Epithelial cell of esophagus (primary cell): ENCODE measurements at regions not wholly inside any gene's neighbourhood (a gene's known extent, or its start where the extent isn't known, plus 50 kb on each side); places are given as distances from the start of the nearest gene placed in this dataset.
"Not testable (repeated sequence)": the region's sequence is repeated elsewhere in the genome, so short reads cannot be mapped to it uniquely, and the experiment has no call there.

Experiments used
- DNase-seq: peaks from one replicate; pipeline ENCODE4 v3.0.0; 2010; ENCODE audit warnings: low read depth
- H3K4me3 ChIP-seq: 2 replicates; pipeline ENCODE4 v1.5.1; 2011; ENCODE audit warnings: mild to moderate bottlenecking, low read length, control low read depth
- TF ChIP-seq, protein P1 (sequence below): IDR thresholded peaks from 2 replicates; pipeline ENCODE4 v1.5.1; 2011; ENCODE audit warnings: low read depth, mild to moderate bottlenecking, low read length, control low read depth, inconsistent platforms; ENCODE audit not compliant: insufficient read depth; ENCODE audit errors: missing control alignments

DNA sequence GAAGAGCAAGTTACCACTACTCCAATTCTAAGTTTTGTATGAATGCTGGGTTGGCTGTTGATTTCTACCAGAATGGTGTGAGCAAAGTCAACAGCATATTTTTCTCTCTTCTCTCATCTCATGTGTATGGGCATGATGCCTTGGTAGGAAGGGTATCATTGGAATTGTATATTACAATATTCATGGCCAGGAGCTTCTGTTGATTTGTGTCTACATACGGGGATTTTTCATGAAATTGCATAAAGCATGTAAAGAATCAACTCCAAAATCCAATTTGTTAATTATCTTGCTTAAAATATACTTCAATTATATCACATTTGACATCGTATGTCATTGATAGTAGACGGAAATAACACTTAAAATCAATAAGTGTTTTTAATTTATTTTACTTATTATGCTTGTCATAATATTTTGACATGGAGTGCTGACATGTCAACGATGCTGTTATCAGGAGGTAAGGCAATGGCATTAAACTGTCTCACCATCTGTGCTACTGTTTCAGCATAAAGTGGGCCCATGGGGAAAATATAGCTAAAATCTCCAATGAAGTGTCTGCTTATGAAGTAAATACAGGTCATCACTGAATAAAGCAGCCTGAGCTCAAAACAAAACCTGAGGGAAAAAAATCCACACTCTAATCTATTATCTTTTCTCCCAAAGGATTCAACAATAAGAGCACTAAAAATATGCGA is 142.2 kb upstream of the NBPF11 start:
- TF ChIP-seq, protein P1, sequence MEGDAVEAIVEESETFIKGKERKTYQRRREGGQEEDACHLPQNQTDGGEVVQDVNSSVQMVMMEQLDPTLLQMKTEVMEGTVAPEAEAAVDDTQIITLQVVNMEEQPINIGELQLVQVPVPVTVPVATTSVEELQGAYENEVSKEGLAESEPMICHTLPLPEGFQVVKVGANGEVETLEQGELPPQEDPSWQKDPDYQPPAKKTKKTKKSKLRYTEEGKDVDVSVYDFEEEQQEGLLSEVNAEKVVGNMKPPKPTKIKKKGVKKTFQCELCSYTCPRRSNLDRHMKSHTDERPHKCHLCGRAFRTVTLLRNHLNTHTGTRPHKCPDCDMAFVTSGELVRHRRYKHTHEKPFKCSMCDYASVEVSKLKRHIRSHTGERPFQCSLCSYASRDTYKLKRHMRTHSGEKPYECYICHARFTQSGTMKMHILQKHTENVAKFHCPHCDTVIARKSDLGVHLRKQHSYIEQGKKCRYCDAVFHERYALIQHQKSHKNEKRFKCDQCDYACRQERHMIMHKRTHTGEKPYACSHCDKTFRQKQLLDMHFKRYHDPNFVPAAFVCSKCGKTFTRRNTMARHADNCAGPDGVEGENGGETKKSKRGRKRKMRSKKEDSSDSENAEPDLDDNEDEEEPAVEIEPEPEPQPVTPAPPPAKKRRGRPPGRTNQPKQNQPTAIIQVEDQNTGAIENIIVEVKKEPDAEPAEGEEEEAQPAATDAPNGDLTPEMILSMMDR = no peak
- no peak overlapping the region for H3K4me3 ChIP-seq
- DNase-seq = no peak

DNA sequence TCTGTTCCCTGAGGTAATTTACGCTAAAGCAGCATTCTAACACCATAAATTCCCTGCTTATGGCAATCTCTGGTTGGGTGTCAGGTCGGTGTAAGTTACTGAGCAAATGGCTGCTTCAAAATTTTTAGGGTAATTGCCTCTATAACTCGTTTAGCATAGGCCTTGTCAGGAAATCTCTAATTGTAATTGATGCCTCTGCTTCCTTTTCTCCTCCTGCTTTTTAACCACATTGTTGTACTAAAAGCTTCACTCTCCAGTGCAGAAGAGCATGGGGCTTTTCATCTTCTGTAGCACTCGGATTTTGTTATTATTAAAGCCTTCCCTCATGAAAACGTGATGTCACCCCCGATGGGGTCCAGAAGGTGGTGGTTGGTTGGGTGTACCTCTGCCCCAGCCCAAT is 141.6 kb upstream of the NBPF11 start:
- no peak for DNase-seq
- no peak overlapping the region for H3K4me3 ChIP-seq
- TF ChIP-seq, protein P1 = no peak

DNA sequence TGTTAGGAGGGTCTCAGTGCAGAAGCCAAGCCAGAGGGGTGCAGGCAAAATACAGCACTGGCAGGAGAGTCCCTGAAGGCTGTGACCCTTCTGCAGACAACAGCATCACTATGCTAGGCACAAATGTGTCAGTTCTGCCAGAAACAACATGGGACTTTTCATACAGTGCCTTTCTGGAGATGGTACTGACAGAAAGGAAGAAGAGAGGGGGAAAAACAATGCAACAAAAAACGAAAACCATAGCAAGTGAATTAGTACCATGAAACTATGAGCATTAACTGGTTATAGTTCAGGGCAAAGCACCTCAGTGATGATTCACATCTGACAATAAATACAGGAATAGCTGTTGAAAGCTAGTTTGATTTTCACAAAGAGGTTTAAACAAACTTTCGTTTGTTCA is 140.8 kb upstream of the NBPF11 start:
- no peak overlapping the region for H3K4me3 ChIP-seq
- no peak for DNase-seq
- TF ChIP-seq, protein P1 = no peak

DNA sequence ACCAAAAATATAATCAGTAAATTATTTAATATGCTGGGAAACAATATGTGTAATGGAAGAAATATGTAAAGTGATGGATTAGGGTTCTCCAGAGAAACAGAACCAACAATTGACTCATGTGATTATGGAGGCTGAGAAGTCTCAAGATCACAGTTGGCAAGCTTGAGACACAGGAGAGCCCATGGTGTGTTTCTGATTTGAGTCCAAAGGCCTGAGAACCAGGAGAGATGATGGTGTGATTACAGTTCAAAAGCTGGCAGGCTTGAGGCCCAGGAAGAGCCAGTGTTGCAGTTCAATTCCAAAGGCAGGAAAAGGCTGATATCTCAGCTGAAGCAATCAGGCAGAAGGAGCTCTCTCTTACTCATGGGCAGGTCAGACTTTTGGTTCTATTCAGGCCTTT is 138.8 kb upstream of the NBPF11 start:
- TF ChIP-seq, protein P1 = no peak
- no peak overlapping the region for H3K4me3 ChIP-seq
- DNase-seq = no peak

DNA sequence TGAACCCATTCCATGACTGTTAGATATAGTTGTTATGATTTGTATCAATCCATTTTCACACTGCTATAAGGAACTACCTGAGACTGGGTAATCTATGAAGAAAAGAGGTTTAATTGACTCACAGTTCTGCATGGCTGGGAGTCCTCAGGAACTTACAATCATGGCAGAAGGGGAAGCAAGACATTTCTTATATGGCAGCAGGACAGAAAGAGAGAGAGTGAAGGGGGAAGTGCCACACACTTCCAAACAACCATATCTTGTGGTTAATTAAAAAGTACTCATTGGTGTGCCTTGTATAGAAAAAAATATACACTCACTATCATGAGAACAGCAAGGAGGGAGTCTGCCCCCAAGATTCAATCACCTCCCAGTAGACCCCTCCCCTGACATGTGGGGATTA is 137.6 kb upstream of the NBPF11 start:
- TF ChIP-seq, protein P1 = no peak
- H3K4me3 ChIP-seq = no peak overlapping the region
- no peak for DNase-seq

DNA sequence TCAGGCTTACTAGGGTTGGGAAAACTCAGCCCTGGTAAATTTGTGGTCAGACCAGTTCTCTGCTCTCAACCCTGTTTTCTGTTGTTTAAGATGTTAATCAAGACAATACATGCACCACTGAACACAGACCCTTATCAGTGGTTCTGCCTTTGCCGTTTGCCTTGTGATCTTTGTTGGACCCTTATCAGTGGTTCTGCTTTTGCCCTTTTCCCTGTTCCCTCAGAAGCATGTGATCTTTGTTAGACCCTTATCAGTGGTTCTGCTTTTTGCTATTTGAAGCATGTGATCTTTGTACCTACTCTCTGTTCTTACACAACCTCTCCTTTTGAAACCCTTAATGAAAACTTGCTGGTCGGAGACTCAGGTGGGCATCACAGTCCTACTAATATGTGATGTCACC is 133.9 kb upstream of the NBPF11 start:
- H3K4me3 ChIP-seq, DNase-seq: not testable (repeated sequence)

DNA sequence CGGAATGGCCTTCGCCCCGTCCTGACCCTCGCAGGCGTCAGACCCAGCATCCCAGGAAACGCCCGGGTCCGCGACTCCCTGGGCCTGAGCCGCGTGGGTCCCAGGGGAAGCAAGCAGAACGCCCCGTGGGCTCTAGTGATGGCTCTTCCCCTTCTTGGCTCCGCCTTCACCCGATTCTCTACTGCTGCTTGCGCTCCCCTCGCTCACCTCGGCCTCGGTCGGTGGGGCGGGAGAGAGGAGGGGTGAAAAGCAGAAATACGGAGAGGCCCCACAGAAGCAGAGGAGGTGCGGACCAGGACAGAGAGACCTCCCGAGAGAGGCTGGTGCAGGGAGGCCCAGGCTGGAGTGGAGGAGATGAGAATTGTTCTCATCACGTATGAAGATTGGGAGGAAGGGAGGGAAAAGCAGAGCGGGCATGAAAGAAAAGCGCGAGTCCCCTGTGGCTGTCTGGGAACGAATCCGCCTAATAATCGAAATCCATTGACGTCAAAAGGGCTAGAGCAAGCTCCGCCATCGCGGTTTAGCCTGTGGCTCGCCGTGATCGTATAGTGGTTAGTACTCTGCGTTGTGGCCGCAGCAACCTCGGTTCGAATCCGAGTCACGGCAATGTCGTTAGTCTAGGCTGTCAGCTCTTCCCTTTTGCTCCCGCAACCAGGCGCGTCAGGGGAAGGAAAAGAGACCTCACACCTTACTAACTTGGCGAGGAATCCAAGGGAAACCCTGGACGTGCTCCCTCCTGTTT is 128.9 kb upstream of the NBPF11 start:
- peak overlapping the region; percentile 49 for H3K4me3 ChIP-seq
- not testable (repeated sequence) for DNase-seq

DNA sequence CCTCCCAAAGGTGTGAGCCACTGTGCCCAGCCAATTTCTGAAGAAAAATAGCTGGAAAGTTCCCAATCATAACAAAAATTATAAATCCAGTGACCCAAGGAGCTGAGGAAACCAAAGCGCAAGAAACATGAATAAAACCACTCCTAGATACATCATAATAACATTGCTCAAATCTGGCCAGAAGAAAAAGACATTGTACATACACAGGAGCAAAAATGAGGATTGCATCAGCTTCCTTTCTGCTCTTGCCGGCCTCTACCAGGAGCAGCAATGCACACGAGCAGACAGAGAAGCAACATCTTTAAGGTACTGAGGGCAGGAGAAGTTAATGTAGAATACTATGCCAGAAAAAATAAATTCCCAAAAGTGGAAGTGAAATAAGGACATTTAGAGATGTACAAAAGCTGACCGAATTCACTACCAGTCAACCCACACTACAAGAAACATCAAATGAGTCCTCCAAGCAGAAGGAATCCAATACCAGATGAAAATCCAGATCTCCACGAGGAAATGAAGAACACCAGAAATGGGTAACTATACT is 127.0 kb upstream of the NBPF11 start:
- peak; percentile 36 for DNase-seq
- H3K4me3 ChIP-seq = not testable (repeated sequence)

DNA sequence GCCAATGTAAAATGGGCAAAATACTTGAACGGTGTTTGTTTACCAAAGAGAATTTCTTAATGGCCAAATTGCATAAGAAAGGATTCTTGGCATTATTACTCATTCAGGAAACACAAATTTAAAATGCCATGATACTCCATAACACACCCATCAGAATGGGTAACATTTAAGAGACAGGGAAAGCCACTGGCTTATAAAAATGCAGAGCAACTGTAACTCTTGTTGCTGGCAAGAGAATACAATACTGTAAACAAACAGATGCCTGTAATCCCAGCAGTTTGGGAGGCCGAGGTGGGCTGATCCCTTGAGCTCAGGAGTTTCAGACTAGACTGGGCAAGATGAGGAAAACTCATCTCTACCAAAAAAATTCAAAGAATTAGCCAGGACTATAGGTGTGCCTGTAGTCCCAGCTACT is 125.8 kb upstream of the NBPF11 start:
- not testable (repeated sequence) for H3K4me3 ChIP-seq
- DNase-seq = peak; percentile 70

DNA sequence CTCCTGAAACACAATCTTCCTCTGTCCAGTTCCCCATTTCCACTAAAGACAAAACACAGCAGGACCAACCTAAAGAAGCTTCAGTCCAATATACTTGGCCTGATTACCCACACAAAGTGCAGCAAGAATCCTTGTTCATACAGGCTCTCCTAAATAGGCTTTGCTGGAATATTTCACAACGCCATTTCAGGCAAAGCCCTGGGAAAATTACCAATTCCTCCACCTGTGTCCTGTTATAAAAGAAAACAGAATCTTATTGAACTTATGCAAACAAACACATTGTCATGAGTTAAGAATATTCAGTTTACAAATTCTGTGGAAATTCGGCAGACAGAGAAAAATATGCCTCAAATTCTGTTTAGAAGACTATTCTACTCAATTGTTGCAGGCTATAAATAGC is 115.0 kb upstream of the NBPF11 start:
- not testable (repeated sequence) for DNase-seq, H3K4me3 ChIP-seq
